Ectodermal cell (in vitro differentiated cells): ENCODE measurements at regions not wholly inside any gene's neighbourhood (a gene's known extent, or its start where the extent isn't known, plus 50 kb on each side); places are given as distances from the start of the nearest gene placed in this dataset.
"Not testable (repeated sequence)": the region's sequence is repeated elsewhere in the genome, so short reads cannot be mapped to it uniquely, and the experiment has no call there.

Source experiments
- H3K27ac ChIP-seq: 2 replicates; pipeline ENCODE4 v1.7.0; 2013; ENCODE audit warnings: mild to moderate bottlenecking, low read depth, low read length; ENCODE audit not compliant: insufficient read depth, poor library complexity, severe bottlenecking
- H3K27me3 ChIP-seq: 2 replicates; pipeline ENCODE4 v1.7.0; 2013; ENCODE audit warnings: mild to moderate bottlenecking, low read length; ENCODE audit not compliant: insufficient read depth, control insufficient read depth, poor library complexity, severe bottlenecking
- H3K36me3 ChIP-seq: one replicate; pipeline ENCODE4 v1.7.0; 2013; ENCODE audit warnings: low read length; ENCODE audit not compliant: control insufficient read depth, insufficient read depth
- H3K4me1 ChIP-seq: one replicate; pipeline ENCODE4 v1.7.0; 2013; ENCODE audit warnings: low read length; ENCODE audit not compliant: control insufficient read depth, insufficient read depth
- H3K4me3 ChIP-seq: 2 replicates; pipeline ENCODE4 v1.7.0; 2013; ENCODE audit warnings: low read depth, low read length, control low read depth; ENCODE audit not compliant: insufficient read depth
- H3K9me3 ChIP-seq: 2 replicates; pipeline ENCODE4 v1.7.0; 2013; ENCODE audit warnings: mild to moderate bottlenecking, low read length, moderate library complexity; ENCODE audit not compliant: control insufficient read depth
- WGBS, 2 experiments: methylation state at CpG; one replicate each; pipeline ENCODE4 v1.1.7; 2013; ENCODE audit warnings: missing lambda C conversion rate in 2 of 2; 5-methylcytosine and 5-hydroxymethylcytosine counted together

DNA sequence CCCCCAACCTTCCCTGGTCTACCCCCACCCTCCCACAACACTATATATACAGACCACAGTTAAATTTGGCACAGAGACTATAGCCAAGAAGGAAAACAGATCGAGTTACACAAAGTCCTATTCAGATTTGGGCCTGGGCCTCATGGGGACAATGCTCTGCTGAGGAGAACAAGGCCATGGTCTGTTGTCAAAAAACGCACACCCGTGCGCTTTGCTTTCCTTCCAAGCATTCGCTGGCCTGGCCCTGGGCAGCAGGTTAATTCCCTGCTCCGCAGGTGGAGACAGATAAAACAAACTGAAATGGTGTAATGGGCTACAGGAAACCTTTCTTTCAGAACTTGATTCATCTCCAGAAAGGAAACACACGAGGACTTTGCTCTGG, 256.2 kb downstream of the BCL2L11 start:
- not testable (repeated sequence) for H3K27me3 ChIP-seq, H3K4me3 ChIP-seq, H3K9me3 ChIP-seq, H3K4me1 ChIP-seq, H3K27ac ChIP-seq, H3K36me3 ChIP-seq
- 78 to 87% methylated on average over 3 to 5 of the region's 7 CpGs for WGBS, 2 experiments

DNA sequence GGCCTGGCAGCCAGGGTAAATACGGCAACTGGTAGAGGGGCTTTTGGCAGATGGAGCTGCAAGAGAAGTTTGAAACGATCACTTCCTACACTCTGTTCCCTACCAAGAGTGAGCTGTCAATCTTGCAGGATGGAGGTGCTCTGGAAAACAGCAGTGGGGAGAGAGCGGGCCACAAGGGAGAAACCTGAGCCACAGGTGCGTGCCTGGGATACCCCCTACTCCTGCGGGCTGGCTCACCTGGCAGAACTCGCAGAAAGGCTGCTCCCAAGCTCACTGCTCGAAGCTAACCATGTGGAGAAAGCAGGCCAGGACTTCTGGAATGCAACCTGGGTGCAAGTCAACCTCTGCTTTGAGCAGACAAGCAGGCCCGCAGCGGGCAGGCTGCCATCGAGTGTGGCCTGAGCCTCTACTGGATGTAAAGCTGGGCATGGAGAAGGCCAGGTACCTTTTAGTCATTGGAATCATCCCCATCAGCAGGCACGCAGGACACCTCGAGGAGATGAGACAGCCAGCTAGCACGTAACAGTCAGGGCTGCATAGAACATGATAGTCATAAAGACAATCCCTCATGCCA, 256.8 kb downstream of the BCL2L11 start:
- not testable (repeated sequence) for H3K27me3 ChIP-seq, H3K9me3 ChIP-seq, H3K4me1 ChIP-seq, H3K27ac ChIP-seq, H3K36me3 ChIP-seq, H3K4me3 ChIP-seq
- 96 to 100% methylated on average over 3 to 4 of the region's 13 CpGs for WGBS, 2 experiments

DNA sequence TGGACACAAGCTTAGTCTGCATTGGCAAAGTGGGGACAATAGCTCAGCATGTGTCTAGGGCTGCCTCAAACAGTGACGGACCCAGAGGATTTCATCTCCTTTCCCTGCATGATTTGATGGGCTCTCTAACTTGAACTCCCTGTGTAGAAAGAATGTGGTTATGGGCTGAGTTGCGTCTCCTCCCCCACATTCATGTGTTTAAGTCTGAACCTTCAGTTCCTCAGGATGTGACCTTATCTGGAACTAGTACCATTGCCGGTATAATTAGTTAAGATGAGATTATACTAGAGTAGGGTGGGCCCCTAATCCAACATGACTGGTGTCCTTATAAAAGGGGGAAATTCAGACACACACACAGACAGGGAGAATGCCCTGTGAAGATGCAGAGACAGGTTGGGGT, 257.6 kb downstream of the BCL2L11 start:
- H3K4me1 ChIP-seq, H3K9me3 ChIP-seq: not testable (repeated sequence)
- no CpG with 5 or more reads among the region's 3 CpGs for WGBS, 2 experiments

DNA sequence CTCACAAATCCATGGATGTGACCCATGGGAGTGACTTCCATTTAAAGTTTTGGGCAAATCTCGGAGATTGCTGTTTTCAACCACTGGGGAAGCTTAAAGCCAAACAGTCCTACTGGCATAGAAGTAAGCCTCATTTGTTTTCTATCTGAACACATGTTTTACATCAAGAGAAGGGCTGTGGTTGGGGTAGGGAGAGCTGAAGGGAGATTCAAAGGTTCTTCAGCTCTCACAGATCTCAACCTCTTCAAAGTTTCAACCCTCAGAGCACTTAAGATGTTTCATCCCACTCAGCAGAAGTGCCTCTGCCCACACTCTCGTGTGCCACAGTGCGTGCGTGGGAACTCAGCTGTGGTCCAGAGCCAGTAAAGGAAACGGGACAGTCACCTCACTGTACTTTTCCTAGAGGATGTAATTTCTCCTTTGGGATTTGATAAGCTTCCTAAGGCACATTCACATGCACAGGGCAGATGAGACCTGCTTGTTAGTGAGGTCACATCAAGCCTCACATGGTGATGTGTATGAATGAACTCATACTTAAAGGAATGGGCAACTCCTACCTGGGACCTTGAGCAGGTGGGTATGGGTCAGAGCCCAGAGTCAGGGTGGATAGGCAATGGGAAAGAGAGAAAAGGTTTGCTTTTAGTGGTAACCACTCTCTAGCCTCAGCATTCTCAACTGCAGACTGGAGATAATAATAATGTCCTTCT, 260.2 kb downstream of the BCL2L11 start:
- H3K4me3 ChIP-seq, H3K9me3 ChIP-seq, H3K4me1 ChIP-seq, H3K27me3 ChIP-seq, H3K27ac ChIP-seq, H3K36me3 ChIP-seq: not testable (repeated sequence)
- WGBS, 2 experiments = 91 to 96% methylated on average over 4 of the region's 5 CpGs

More for the DNA sequence above, 257.6 kb downstream of the BCL2L11 start:
- not testable (repeated sequence) for H3K27ac ChIP-seq, H3K4me3 ChIP-seq, H3K36me3 ChIP-seq, H3K27me3 ChIP-seq

DNA sequence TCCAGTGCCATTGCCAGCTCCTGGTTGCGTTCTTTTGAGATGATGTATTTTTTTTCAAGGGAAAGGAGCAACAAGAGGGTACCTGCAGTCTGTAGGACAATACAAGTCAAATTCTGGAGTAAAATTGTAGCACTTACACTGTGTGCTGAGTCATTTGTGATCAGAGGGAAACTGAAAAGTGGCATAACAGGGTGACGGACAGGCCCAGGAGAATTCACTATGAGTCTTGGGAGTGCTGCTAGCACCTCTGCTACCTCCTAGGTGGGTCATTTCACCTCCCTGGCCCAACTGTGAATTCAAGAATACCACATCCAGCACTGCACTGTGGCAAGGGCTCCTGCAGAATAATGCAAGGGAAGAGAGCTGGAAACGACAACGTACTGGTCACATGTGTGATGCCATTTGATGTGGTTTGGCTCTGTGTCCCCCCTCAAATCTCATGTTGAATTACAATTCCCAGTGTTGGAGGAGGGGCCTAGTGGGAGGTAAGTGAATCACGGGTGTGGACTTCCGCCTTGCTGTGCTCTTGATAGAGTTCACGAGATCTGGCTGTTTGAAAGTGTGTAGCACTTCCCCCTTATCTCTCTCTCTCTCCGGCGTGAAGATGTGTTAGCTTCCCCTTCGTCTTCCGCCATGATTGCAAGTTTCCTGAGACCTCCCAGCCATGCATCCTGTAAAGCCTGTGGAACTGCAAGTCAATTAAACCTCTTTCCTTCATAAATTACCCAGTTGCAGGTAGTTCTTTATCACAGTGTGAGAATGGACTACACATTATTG, 261.0 kb downstream of the BCL2L11 start:
- not testable (repeated sequence) for H3K27me3 ChIP-seq, H3K4me3 ChIP-seq, H3K4me1 ChIP-seq, H3K27ac ChIP-seq, H3K36me3 ChIP-seq, H3K9me3 ChIP-seq
- 96 to 100% methylated on average over 4 to 5 of the region's 11 CpGs for WGBS, 2 experiments

DNA sequence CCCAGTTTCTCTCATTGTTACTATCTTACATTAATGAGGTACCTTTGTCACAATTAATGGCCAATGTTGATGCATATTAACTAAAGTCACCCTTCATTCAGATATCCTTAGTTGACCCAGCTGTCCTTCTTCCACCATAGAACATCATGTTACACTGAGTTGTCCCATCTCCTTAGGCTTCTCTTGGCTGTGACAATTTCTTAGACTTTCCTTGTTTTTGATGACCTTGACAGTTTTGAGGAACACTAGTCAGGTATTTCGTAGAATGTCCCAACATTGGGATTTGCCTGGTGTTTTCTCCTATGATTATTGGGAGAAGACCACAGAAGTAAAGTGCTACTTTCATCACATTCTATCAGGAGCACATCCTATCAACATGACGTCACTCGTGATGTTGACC, 261.8 kb downstream of the BCL2L11 start:
- H3K27ac ChIP-seq, H3K9me3 ChIP-seq, H3K4me3 ChIP-seq, H3K4me1 ChIP-seq, H3K27me3 ChIP-seq, H3K36me3 ChIP-seq: not testable (repeated sequence)
- WGBS, 2 experiments = 97 to 100% methylated on average over 2 of the region's 3 CpGs

DNA sequence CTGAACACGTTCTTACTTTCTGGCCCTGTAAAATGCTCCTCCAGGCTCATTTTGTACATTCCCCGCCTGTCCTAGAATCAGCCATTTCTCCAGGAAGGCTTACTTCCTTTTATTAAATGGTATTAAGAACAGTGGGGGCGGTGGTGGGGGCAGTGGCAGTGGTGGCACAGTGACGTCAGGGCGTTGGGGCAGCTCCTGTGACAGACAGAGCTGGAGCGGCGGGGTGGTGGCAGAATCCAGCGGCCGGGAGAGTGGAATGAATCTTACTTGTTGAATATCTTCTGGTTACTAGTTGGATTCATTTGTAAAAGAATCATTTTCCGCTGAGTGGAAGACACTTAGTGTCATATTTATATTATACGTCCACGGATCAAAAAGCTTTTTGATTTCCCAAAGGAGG, 262.6 kb downstream of the BCL2L11 start:
- 91 to 97% methylated on average over 8 to 10 of the region's 12 CpGs for WGBS, 2 experiments
- not testable (repeated sequence) for H3K4me3 ChIP-seq, H3K36me3 ChIP-seq

DNA sequence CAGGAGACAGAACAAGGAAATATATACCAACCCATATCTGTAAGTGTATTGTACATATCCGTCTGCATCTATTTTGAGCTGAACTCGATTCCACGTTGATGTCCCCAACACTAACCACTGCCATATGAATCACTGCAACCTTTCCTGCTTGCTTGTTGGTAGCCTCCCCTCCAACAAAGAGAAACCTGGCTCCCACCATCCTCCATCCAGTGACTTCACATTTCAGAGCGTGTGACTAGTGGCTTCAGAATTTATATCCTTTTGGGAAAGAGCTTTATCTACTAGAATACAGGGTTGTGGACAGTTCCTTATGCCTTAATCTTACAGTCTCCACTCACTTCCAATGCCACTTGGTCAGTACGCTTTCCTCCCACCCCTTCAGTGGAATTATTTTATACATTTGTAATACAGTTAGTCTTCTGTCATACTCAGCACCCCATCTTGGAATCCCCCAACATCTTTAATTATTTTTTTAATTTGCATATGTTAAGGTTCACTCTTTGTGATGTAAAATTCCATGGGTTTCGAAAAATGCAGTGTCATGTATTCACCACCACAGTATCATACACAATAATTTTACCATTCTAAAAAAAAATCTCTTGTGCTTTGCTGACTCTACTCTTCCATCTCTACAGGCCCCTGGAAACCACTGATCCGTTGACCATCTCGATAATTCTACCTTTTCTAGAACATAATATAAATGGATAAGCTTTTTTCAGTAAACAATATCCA, 264.7 kb downstream of the BCL2L11 start:
- not testable (repeated sequence) for H3K27ac ChIP-seq
- 96 to 100% methylated on average over 1 to 2 of the region's 8 CpGs for WGBS, 2 experiments

More for the DNA sequence above, 262.6 kb downstream of the BCL2L11 start:
- not testable (repeated sequence) for H3K27me3 ChIP-seq, H3K27ac ChIP-seq, H3K9me3 ChIP-seq, H3K4me1 ChIP-seq

DNA sequence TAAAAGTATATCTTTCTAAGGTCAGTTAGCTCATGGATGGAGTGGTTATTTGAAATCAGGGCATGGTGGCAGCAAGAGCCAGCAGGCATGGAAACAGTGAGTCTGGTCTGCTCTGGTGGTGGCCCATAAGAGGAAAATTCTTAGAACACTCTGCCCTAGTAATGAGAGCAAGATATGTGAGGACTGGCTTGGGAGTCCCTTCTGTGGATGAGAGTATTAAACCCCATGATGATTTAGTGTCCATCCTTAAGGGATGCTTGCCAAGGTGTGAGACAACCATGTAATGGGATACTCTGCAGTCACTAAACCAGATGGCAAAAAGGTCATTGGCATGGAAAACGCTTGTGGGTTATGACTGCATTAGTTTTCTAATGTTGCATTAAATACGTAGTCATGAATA, 269.9 kb downstream of the BCL2L11 start:
- not testable (repeated sequence) for H3K27me3 ChIP-seq, H3K36me3 ChIP-seq, H3K4me3 ChIP-seq, H3K27ac ChIP-seq, H3K4me1 ChIP-seq, H3K9me3 ChIP-seq
- WGBS, 2 experiments = 100% methylated on average over 1 of the region's 2 CpGs; no CpG with 5 or more reads in 1 of the 2 experiments

More for the DNA sequence above, 264.7 kb downstream of the BCL2L11 start:
- not testable (repeated sequence) for H3K9me3 ChIP-seq, H3K27me3 ChIP-seq, H3K4me3 ChIP-seq, H3K36me3 ChIP-seq, H3K4me1 ChIP-seq
